ENCODE measurements at regions not wholly inside any gene's neighbourhood (a gene's known extent, or its start where the extent isn't known, plus 50 kb on each side); places are given as distances from the start of the nearest gene placed in this dataset.

DNA sequence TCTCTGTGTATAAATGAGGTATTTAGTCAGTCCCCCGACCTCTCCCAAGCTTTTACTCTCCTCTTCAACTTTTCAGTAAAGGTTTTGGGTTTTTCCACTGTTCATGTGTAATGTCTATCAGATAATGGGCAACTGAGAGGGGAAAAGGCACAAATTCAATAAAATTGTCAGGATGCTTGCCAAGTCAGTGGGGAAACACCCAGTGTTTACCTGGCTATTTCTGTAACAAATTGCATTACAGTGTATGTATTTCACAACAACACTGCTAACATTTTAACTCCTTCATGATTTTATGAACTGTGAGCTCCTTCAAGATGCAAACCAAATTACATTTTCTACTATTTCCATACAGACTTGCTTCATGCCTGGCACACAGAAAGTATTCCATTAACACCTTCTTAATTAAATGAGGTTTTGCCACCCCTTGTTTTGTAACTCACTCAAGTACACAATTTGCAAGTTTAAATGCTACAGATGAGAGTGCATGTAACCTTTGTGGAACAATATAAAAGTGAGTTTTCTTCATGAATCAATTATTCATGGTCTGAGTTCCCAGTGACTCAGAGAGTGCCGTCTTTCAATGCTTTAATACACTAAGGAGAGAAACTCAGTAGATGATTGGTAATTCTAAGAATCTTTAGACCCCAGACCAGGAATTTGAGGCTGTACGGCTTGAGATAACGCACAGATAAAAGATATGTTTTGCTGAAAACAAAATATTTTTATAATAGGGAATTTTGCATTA lies 149.8 kb upstream of the TLL1 start:
- DNase-seq: no peak

- no peak for DNase-seq
These were observed 148.3 kb upstream of the TLL1 start for GRCh38 chr4:165724786-165725185.

DNA sequence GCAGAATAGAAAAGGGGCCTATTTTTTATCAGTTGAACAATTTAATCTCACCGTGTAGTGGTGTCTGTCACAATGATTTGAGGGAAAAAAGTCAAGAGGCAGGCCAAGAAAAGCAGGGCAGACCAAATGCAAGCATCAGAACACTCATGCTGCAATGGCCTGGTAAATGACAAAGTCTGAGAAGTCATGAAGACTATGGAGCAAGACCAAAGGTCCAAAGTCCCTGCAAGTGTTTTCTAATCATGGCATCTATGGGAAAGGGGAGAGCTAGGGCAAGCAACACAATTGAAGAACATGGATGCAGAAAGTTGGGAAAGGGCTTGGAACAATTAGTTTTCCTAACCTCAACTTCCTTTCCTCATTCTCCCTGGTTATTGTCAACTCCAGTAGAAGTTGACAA lies 147.7 kb upstream of the TLL1 start:
- no peak for DNase-seq

- no peak for DNase-seq
These were observed 146.2 kb upstream of the TLL1 start for GRCh38 chr4:165726831-165727230.

DNA sequence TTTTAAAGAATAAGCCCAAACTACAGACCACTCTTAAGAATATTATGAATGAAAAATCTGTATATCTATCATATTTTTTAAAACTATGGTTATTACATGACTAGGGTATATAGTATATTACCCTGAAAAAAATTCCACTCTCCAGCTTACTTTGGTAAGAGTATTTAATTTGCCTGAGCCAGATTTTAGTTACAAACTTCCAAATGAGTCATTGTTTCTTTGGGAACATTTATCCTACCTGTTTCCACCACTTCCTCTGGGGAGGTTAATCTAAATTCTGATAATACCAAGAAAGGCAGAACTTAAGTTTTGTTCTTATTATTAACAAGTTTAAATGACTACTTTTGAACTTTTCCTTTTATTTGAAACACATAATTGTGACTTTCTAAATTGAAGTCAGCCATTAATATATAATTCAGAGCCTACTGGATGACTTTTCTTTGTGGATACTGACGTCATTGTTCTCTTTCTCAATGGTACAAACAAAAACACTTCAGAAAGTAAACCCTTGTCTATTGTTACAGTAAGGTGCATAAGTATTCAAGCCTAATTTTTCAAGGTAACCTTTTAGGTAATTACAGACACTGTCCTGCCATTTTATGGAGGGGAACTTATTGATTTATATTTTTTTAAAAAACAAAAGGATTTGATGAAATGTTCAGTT lies 135.6 kb upstream of the TLL1 start:
- DNase-seq: no peak

DNA sequence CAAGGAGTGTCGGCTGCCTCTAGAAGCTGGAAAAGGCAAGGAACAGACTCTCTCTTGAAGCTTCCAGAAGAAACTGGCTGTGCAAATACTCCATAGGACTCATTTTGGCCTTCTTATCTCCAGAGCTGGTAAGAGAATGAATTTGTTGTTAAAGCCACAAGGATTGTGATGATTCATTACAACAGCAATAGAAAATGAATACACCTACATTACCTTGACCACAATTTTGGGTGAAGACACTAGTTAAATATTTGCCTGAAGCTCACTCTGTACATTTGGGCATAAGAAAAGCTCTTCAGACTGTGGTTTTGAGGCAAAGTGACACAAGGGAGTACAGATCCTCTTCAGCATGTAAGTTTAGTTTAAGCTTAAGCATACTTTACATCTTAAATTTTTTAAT lies 134.5 kb upstream of the TLL1 start:
- DNase-seq: no peak

DNA sequence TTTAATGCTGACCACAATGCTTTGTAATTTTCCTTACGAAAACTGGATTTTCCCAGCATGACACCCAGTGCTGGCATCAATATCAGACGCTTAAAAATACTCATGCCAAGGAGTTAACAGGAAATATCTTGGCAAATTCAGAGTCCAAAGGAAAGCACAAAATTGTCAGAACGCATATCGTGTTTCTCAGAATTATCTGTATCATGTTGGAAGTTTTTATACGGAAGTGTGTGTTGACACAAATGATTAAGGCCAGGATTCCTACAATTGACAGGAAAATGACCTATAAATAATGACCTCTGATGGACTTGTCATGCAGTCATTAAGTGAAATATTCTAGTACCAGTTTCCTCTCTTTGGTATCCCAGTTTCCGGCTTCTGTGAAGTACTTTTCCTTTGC lies 132.1 kb upstream of the TLL1 start:
- no peak for DNase-seq

DNA sequence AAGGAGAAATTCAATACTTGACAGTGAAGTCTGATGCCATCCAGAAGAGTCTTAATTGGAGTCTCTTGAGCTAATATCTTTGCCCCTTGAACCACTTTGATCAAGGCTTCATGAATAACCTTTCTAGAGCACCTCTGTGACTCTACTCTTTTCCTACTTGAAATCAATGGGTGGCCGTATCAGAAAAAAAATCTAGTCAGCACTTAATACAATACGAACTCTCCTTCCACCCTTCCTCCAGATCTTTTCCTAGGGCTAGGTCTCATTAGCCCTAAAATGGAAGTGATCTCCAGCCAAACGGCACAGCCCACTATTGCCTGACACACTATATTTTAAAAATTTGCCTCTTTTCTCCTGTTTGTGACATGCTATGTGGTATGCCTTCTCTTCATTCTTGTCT lies 129.6 kb upstream of the TLL1 start:
- no peak for DNase-seq

DNA sequence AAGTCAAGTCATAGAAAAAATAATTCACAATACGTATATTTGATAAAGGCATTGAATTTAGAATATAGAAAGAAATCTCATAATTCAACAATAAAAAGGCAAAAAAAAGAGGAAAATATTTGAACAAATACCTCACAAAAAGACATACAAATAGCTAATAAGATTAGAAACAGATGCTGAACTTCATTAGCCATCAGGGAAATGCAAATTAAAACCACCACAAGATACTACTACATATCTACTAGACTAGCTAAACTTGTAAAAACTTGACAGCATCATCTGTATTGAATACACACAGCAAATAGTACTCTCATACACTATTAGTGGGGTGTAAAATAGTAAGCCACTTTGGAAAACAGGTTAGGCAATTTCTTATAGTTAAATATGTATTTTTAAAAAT lies 128.7 kb upstream of the TLL1 start:
- DNase-seq: no peak

DNA sequence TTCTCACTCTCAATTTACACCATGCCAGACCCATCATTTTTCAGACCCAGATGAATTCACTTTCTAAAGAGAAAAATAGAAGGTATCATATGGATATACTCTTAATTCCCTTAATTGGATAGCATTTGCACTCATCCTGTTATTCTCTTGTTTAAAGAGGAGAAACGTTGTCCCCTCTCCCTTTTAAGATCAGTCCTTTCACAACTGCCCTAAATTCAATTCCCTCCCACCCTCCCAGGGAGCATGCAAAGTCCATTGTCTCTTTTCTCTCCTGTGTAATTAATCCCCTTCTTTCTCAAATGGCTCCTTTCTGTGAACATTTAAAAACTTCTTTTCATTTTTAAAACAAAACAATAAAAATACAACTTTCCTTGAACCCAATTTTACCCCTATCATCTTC lies 124.7 kb upstream of the TLL1 start:
- DNase-seq: no peak

GRCh38 chr4:165751882-165752281 lies 121.2 kb upstream of the TLL1 start:
- no peak for DNase-seq

DNA sequence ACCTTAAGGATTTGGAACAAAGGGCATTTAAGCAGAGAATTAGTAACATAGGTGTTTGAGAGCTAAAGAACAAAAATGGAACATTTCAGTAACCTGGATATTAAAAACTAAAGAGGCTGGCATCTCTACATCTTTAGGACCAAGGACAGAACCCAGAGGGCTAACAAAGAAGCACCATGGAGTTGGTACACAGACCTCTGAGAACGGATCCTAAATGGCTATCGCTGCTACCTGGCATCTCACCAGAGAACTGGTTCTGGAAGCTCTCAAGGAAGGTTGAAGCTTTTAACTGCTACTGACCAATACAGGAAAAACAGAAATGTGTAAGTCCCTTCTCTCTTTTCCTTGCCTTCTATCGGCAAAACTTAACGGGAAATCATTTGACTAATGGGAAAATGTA lies 118.4 kb upstream of the TLL1 start:
- no peak for DNase-seq

DNA sequence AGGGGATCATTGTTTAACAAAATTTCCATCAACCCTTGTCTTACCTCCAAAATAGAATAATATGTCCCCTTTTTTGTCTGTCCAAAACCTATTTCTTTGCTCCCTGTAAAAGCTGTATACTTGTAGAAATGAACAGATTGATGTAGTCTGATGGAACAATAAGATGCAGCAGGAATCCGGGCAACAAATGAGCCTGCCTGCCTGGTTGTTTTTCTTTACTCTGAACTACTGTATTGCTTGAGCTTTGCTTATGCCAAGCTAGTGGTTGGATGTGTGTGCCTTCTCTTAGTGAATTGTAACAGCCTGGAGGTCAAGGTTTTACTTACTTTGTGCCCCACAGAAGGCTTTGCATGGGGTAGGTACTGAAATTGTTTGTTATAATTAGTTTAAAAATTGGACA lies 116.2 kb upstream of the TLL1 start:
- no peak for DNase-seq

DNA sequence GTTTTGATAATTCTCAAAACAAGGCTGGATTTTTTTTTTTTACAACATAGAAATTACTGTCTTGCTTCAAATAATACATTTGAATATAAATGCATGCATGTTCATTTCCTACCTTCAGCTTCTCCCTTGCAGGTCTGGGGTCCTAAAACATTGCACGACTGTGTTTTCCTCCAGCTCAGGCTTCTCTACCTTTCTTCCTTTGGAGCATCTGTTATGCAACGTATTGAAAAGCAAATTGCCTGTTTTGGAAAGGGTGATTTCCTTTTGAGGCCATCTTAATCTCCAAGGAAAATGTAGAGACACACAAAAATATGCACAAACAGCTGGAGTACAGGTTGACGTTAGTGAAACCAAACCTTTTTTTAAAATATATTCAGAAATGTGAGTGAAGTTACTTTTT lies 115.6 kb upstream of the TLL1 start:
- no peak for DNase-seq

- DNase-seq: no peak
These were observed 115.0 kb upstream of the TLL1 start for GRCh38 chr4:165758086-165758485.

- no peak for DNase-seq
These were observed 112.9 kb upstream of the TLL1 start for GRCh38 chr4:165760182-165760581.

DNA sequence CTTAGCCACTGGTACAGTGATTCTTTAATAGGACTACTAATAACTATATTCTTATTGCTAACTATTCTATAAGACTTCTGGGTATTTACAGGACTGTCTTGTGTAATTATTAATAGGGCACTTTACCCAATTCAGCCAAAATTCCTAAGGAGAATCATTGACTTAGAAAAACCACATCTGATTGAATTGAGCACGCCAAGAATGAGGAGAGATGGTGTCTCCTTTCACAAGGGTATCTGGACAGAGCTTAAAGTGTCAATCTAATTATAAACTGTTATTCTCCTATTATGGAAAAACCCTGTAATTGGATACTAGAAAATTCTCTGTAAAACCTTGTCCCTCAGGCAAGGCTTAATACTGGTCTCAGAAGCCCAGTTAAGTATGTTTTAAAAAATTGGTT lies 111.1 kb upstream of the TLL1 start:
- no peak for DNase-seq

DNA sequence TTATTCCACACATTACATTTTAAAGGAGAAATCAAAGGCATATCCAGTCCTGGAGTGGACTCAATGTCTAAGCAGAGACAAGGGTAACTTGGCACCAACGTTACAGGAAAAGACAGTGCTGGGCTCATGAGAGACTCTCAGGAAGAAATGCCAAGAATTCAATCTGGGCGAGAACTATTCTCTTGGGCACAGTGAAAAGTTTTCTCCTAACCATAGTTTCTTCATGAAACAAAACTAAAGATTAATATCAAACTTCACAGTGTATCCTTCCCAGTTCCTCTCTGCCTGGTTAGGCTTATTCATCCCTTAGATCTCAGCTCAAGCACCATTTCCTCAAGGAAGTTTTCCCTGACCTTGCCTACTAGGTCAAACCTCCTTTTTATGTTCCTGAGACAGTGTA lies 109.4 kb upstream of the TLL1 start:
- no peak for DNase-seq

GRCh38 chr4:165765053-165765452 lies 108.0 kb upstream of the TLL1 start:
- DNase-seq: no peak

DNA sequence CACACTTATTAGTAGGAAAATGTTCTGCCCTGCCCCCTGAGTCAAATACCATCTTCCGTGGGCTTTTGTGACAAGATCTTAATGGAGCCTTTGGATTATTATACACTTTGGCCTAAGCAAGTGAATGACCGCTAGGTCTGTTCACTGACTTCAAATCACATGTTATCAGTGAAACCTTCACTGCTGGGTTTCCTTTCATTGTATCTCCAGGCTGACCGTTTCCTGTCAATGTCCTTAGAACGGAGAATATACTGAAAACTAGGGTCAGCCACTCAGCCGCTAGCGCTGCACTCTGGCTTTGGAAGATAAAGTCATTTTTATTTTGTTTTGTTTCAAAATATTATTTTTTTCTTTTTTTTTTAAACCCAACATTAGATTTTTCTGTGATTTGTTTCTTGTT lies 107.0 kb upstream of the TLL1 start:
- no peak for DNase-seq

- DNase-seq: peak; percentile 37
These were observed 106.1 kb upstream of the TLL1 start for GRCh38 chr4:165766976-165767375.

DNA sequence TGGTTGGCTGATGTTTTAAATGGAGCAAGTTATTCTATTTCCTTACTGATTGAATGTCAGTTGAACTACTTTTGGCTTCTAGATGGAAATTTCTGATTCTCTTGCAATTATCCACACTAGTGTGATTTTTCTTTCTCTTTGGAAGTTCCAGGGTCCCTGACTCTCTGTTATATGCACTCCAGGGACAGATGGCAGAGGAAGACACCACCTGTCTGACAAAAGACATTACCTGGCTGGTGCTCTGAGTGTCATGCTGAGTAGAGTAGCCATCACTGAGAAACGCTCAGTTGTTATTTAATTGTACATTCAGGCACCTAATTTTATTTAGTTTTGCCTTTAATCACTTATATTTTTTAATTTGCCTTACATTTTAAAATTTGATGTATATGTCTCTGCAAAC lies 105.4 kb upstream of the TLL1 start:
- no peak for DNase-seq

GRCh38 chr4:165768281-165768680 lies 104.8 kb upstream of the TLL1 start:
- no peak for DNase-seq

GRCh38 chr4:165774326-165774725 lies 98.7 kb upstream of the TLL1 start:
- no peak for DNase-seq
